VCaP (cell line): ENCODE measurements at regions not wholly inside any gene's neighbourhood (a gene's known extent, or its start where the extent isn't known, plus 50 kb on each side); places are given as distances from the start of the nearest gene placed in this dataset.

ENCODE experiments used
- H3K27ac ChIP-seq: fragments of 450-650 bp; 2 replicates; pipeline ENCODE4 v1.5.1; 2017
- TF ChIP-seq, protein P1 (sequence below): fragments of 450-650 bp; conservative IDR thresholded peaks from 2 replicates; pipeline ENCODE4 v1.5.1; 2017; ENCODE audit warnings: mild to moderate bottlenecking, moderate library complexity

DNA sequence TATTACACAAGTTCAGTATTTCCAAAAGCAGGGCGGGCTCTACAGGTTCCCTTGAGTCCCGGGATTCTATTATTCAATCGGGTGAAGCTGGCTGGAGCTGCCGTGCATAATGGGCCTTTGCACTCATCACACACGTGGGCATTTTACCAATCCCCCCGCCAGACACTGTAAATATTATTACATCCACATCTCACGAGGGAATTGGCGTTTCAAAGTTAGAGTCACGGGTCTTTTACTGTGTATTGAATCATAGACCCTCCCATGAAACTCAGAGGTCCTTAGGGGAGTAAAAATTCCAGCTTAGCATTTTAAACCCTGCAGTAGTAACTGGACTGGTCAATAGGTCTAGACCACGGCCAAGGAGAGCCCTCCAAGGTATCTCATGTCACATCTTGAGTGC lies 70.3 kb downstream of the MAP1LC3B2 start:
- TF ChIP-seq, protein P1, sequence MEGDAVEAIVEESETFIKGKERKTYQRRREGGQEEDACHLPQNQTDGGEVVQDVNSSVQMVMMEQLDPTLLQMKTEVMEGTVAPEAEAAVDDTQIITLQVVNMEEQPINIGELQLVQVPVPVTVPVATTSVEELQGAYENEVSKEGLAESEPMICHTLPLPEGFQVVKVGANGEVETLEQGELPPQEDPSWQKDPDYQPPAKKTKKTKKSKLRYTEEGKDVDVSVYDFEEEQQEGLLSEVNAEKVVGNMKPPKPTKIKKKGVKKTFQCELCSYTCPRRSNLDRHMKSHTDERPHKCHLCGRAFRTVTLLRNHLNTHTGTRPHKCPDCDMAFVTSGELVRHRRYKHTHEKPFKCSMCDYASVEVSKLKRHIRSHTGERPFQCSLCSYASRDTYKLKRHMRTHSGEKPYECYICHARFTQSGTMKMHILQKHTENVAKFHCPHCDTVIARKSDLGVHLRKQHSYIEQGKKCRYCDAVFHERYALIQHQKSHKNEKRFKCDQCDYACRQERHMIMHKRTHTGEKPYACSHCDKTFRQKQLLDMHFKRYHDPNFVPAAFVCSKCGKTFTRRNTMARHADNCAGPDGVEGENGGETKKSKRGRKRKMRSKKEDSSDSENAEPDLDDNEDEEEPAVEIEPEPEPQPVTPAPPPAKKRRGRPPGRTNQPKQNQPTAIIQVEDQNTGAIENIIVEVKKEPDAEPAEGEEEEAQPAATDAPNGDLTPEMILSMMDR = no peak
- no peak overlapping the region for H3K27ac ChIP-seq

DNA sequence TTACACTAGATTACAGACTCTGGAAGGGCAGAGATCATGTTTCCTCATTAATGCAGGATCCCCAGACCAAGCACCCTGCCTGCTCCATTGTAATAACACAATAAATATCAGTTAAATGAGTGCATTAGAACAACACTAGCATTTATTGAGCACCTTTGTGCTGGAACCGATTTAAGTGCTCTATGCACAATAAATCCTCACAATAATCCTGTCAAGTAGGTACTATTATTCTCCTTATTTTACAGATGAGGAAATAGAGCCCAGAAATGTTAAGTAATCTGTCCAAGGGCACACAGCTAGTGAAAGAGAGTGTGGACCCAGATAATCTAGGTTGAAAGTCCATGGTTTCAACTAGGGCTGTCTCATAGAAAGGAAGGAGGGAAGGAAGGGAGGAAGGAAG lies 69.8 kb downstream of the MAP1LC3B2 start:
- TF ChIP-seq, protein P1 = no peak
- no peak overlapping the region for H3K27ac ChIP-seq

DNA sequence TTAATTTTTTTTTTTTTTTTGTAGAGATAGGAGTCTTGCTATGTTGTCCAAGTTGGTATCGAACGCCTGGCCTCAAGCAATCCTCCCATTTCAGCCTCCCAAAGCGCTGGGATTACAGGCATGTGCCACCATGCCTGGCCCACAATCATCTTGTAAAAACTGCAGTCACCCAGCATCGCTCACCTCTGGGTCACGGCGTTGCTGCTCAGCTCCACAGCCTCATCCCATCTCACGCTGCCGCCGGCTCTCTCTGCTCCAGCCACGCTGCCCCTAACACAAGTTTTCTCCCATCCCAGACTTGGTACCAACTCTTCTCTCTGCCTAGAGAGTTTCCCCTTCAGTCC lies 69.2 kb downstream of the MAP1LC3B2 start:
- TF ChIP-seq, protein P1 = no peak
- H3K27ac ChIP-seq = no peak overlapping the region
